T-helper 1 cell (primary cell): ENCODE measurements at regions not wholly inside any gene's neighbourhood (a gene's known extent, or its start where the extent isn't known, plus 50 kb on each side); places are given as distances from the start of the nearest gene placed in this dataset.

Experiments used
- DNase-seq, 5 donors: peaks; one replicate each; pipeline ENCODE4 v3.0.0-alpha.2; 2012 to 2020

GRCh38 chr4:117327491-117327890 lies 242.1 kb upstream of the TRAM1L1 start:
- DNase-seq: no peak

GRCh38 chr4:117328333-117328732 lies 243.0 kb upstream of the TRAM1L1 start:
- no peak for DNase-seq

DNA sequence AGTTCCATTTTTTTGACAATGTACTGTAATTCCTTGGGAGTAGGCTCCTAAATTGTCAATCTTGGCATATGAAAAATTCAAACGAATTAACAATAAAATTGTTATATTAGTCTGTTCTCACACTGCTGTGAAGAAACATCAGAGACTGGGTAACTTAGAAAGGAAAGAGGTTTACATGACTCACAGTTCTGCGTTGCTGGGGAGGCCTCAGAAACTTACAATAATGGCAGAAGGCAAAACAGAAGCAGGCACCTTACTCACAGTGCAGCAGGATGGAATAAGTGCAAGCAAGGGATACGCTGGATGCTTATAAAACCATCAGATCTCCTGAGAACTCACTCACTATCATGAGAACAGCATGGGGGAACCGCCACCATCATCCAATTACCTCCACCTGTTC lies 246.4 kb upstream of the TRAM1L1 start:
- DNase-seq: no peak

DNA sequence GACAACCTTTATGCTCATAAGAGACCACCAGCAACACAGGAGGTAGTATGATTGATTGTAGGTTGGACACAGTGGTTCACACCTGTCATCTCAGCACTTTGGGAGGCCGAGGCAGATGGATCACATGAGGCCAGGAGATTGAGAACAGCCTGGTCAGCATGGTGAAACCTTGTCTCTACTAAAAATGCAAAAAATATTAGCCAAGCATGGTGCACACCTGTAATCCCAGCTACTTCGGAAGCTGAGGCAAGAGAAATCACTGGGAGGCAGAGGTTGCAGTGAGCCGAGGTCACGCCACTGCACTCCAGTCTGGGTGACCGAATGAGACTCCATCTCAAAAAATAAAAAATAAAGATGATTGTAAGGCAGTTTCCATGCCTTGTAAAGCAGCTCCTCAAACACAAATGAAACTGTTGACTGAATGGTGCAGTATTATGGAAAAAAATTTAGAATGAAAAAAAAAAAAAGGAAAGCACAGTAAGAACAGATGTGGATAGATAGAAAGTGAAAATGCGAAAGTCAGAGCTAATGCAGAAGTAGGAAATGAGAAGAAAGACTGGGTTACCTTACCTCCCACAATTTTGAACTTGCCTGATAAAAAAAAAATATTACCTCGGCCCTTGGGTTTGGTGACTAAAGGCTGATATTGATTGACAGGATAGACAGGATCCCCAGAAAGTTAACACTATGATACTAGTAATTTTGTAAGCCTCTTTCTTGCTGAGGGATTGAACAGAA lies 249.2 kb upstream of the TRAM1L1 start:
- DNase-seq: no peak

- DNase-seq: no peak
Measured at GRCh38 chr4:117357437-117357836, 272.1 kb upstream of the TRAM1L1 start.

DNA sequence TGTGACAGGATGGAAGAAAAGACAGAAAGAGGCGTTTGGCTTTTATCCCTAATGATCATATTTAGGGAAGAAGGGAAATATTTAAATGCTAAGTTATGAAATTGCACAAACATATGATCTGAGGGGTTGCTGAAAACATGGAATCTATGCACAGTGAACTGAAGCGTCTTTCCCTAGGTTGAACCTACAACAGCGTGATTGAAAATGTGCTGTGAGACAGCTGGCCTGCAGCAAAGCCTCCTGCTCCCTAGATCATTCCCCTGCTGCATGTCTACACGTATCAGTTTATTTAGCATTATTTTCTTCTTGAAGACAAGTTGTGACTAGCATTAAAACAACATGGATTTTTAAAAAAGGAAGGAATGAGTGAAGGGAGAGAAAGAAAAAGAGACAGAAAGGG lies 272.5 kb upstream of the TRAM1L1 start:
- DNase-seq: no peak

DNA sequence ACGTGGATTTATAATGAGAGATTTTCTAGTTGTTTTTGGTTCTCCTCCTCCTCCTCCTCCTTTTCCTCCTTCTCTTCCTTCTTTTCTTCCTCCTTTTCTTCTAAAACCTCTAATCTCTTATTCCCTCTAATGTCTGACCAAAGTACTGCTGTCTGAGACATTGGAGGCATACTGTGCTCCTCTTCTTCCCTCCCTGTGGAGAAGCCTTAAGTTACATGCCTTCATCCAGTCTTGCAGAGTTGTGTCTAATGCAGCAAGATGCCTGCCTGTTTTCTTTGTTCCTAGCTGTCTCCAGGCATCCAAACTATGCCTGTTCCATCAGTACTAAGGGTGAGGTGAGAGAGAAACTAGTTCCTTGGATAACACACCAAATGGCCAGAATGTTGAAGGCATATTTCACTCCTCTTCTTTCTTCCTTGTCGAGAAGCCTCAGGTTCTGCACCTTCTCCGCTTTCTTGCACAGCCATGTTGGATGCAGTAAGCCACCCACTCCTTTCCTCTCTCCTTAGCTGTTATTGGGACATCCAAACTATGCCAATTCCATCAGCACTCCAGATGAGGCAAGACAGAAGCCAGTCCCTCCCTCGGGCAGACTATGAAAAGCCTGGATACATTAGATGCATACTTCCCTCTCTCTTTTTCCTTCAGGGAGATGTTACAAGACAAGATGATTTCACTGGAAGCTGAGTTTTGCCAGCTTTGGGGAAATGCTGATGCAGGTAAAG lies 285.7 kb upstream of the TRAM1L1 start:
- DNase-seq: no peak

- no peak for DNase-seq
Measured at GRCh38 chr4:117375101-117375500, 289.7 kb upstream of the TRAM1L1 start.

DNA sequence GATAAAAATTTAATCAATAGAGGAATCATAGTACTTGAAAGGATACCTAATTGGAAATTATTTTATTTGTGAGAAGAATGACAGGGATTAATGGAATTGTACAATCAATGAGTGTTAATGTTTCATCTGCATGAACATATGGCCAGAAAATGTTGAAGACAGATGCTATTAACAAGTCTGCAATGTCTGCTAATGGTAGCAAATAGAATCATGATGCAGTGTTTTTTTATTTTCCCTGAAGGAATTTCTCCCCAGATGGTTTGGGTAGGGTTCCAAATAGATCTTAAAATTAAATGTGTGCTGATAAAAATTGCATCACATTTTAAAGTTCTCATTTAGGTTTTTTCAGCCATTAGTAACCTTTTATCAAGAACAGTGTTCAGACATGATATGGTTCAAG lies 291.3 kb upstream of the TRAM1L1 start:
- no peak for DNase-seq

DNA sequence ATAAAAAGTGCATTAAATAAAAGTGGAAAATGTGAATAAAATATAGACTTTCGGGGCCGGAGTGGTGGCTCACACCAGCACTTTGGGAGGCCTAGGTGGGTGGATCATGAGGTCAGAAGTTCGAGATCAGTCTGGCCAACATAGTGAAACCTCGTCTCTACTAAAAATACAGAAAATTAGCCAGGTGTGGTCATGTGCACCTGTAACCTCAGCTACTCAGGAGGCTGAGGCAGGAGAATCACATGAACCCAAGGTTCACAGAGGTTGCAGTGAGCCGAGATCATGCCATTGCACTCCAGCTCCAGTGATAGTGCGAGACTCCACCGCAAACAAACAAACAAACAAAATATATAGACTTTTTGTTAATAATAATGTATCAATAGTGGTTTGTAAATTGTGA lies 293.6 kb upstream of the TRAM1L1 start:
- no peak for DNase-seq

GRCh38 chr4:117383468-117383867 lies 298.1 kb upstream of the TRAM1L1 start:
- no peak for DNase-seq

DNA sequence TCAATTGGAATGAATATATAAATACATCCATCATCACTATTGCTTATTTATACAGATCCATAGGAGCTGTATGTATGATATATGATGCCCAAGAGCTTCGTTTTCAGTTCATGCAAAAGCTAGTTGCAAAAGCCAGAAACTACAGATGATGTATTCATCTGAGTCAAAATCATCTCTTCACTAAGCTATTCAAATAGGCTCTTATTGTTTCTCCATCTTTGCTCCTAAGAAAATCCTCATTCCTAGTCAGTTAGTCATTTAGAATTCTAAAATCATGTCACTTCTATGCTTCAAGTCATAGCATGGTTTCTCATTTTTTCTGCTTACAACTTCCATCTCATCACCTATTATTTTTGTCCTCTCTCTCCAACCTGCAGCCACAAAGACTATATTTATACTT lies 300.1 kb upstream of the TRAM1L1 start:
- DNase-seq: no peak

GRCh38 chr4:117387072-117387471 lies 301.7 kb upstream of the TRAM1L1 start:
- no peak for DNase-seq

DNA sequence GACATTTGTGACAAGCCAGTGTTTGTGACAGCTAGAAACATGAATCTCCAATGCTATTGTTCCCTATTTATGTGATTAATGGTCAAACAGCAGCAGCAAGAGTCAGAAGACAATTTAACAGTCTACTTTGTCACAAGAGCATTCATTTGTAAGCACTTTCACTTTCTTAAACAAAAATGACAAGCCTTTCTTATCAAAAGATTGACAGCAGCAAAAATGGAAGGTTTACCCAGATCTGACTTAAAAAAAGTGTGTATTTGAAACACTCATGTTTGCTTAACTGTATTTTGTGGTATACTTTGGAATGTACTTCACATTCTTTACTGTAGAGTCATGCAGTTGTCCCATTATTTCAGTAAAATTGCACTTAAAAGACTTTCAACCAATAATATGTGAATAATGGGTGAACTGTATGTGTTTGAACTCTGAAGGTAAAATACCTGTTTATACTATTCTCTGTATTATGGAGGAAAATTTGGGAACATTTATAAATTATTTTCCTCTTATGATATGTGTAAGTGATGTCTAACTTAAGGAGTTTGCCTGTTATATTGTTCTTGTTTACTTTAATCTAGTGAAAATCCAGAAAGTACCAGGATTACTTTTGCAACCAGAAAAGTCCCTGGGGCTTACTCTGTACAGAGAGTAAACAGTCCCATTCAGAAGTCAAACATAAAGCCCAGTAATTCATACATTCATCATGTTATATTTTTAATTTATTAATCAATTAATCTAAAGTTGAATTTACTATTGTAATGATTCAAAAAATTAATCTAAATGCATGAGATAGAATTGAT lies 314.9 kb upstream of the TRAM1L1 start:
- DNase-seq: no peak

DNA sequence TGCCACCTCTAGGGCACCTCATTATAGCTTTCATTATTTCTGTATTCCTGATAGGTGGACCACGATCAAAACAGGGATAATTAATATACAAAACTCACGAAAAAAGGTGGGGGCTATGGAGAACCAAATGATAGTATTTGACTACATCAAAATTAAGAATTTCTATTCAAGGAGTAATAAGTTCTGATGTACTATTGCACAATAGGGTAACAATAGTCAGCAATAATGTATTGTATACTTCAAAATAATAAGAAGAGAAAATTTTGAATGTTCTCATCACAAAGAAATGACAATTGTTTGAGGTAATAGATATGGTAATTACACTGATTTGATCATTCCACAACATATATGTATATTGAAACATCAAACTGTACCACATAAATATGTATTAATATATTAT lies 327.3 kb upstream of the TRAM1L1 start:
- DNase-seq: no peak

DNA sequence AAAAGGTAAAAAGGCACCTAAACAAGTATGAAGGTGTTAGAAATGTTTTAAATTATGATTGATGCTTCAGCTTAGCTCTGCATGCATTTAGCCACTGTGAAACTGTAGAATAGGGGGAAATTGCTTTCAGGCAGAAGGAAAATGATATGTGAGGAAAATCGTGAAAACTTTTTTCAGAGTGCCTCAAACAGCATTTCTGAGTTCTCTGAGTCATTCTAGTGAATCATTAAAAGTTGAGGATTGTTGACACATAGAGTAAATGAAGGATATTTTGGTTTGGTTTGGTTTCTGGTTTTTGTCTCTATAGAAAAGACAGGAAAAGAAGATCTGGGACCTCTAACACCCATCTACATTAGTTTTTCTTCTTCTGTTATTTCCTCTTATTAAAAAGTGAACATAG lies 332.5 kb upstream of the TRAM1L1 start:
- no peak for DNase-seq

- no peak for DNase-seq
Measured at GRCh38 chr4:117420948-117421347, 335.6 kb upstream of the TRAM1L1 start.

GRCh38 chr4:117421706-117422105 lies 336.3 kb upstream of the TRAM1L1 start:
- no peak for DNase-seq

DNA sequence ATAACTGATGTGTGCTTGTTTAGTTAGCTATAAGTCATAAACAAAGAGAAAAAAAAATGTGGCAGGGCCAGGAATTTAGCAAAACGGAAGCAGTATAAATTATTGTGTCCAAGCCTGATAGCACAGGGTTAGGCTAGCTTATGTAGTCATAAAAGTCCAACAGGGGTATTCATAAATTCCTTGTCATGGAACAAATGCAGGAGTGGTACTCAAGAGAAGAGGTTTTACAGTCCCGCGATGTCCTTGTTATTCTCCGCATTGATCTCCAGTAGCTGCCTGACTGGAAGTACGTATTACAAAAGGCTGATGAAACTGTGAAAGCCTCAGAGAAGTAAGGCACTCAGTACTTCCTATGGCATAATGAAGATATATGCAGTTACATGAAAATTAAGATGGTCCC lies 336.9 kb upstream of the TRAM1L1 start:
- no peak for DNase-seq

- DNase-seq: no peak
Measured at GRCh38 chr4:117425636-117426035, 340.3 kb upstream of the TRAM1L1 start.

DNA sequence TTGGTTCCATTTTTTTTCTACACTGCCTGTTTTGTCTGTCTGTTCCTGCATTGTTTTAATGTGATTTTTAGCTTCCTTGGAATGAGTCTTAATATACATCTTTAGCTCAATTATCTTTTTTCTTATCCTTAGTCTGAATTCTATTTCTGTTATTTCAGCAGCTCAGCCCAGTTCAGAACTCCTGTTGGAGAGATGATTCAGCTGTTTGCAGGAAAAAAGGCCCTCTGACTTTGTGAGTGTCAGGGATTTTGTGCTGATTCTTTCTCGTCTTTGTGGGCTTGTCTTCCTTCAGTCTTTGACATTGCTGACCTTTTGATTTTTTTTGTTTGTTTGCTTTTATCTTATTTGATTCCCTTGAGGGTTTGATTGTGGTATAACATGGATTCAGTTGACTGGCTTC lies 343.2 kb upstream of the TRAM1L1 start:
- DNase-seq: no peak

DNA sequence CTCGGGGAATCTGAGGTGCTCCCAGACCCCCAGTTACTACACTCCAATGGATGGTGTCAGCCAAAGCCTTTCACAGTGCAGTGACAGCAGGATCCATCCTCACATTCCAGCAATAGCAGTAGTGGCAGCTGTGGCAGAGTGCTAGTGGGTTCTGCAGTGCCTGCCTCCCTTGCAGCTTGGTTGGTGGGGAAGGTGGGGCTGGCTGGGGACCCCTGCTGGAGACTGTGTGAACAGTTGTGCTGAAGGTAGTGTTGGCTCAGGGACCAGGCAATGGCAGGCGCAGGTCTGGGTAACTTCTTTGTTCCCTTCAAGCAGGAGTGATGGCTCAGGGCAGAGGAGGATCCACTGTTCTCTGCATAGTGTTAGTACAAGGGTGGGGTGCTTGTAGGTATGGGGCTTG lies 343.7 kb upstream of the TRAM1L1 start:
- DNase-seq: no peak

DNA sequence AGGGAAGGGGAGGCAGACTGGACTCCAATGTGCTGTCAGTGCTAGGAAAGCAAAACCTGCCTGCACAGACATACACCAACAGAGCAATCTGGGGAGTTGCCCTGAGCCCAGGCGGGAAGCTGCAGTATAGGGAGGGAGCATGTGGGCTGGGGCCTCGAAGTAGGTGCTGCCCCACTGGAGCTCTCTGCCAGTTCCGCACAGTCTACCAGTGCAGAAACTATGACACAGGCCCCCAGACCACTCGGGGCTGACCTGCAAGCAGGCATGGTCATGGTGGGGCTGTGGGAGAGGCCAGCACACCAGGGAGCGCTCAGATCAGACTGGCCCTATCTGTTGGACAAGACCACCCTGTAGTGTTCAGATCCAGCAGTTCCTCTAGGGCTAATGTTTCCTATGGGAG lies 344.1 kb upstream of the TRAM1L1 start:
- no peak for DNase-seq

DNA sequence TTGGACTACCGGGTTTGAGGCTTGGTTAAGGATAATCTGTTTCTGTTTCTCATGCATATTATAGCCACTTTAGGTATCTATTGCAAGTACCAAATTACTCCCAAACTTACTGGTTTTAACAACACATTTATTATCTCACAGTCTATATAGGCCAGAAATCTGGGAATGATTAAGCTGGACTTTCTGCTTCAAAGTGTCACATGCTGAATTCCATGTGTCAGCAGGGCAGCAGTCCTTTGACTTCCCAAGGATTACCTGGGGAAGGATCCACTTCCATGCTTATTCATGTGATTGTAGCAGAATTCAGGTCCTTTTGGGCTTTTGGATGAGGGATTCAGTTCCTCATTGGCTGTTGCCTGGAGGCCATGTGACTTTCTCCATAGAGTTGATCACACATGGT lies 349.0 kb upstream of the TRAM1L1 start:
- no peak for DNase-seq
